SK-N-SH treated with all-trans-retinoic acid at 6 μM for 48 hours (cell line): ENCODE measurements at regions not wholly inside any gene's neighbourhood (a gene's known extent, or its start where the extent isn't known, plus 50 kb on each side); places are given as distances from the start of the nearest gene placed in this dataset.

Experiments used
- ATAC-seq: fragments of 200-7000 bp; cut with Tn5 transposase; 3 replicates; pipeline ENCODE4 v1.9.1; 2020; ENCODE audit warnings: mild to moderate bottlenecking, moderate library complexity
- ARNTL ChIP-seq: fragments of 450-650 bp; formaldehyde crosslinking; IDR thresholded peaks from 2 replicates; pipeline ENCODE4 v1.5.0; 2020; ENCODE audit warnings: low read depth, mild to moderate bottlenecking, moderate library complexity, borderline replicate concordance
- BACH2 ChIP-seq: fragments of 250-450 bp; sonication (Bioruptor Pico); IDR thresholded peaks from 2 replicates; pipeline ENCODE4 v1.9.0; 2021; ENCODE audit warnings: mild to moderate bottlenecking, borderline replicate concordance
- CSDC2 ChIP-seq: fragments of 250-450 bp; sonication (Bioruptor Pico); IDR thresholded peaks from 2 replicates; pipeline ENCODE4 v1.5.0; 2020; ENCODE audit warnings: mild to moderate bottlenecking, moderate library complexity
- CSRNP3 ChIP-seq: fragments of 250-450 bp; sonication (Bioruptor Pico); IDR thresholded peaks from 2 replicates; pipeline ENCODE4 v1.5.1; 2021; ENCODE audit warnings: mild to moderate bottlenecking, moderate library complexity
- ESRRG ChIP-seq: fragments of 250-450 bp; sonication (Bioruptor Pico); IDR thresholded peaks from 2 replicates; pipeline ENCODE4 v1.6.1; 2021; ENCODE audit warnings: mild to moderate bottlenecking
- GLIS3 ChIP-seq: fragments of 250-450 bp; sonication (Bioruptor Pico); IDR thresholded peaks from 2 replicates; pipeline ENCODE4 v1.5.0; 2020; ENCODE audit warnings: mild to moderate bottlenecking, moderate library complexity
- ISL1 ChIP-seq: fragments of 250-450 bp; sonication (Bioruptor Pico); IDR thresholded peaks from 2 replicates; pipeline ENCODE4 v2.1.2; 2022; ENCODE audit warnings: mild to moderate bottlenecking, moderate library complexity
- OSR1 ChIP-seq: fragments of 250-450 bp; sonication (Bioruptor Pico); IDR thresholded peaks from 2 replicates; pipeline ENCODE4 v1.8.0; 2022; ENCODE audit warnings: moderate library complexity, mild to moderate bottlenecking, inconsistent platforms
- PATZ1 ChIP-seq: fragments of 250-450 bp; sonication (Bioruptor Pico); IDR thresholded peaks from 2 replicates; pipeline ENCODE4 v1.8.0; 2020; ENCODE audit warnings: mild to moderate bottlenecking, moderate library complexity, borderline replicate concordance
- PPARA ChIP-seq: fragments of 250-450 bp; sonication (Bioruptor Pico); IDR thresholded peaks from 2 replicates; pipeline ENCODE4 v1.5.0; 2020; ENCODE audit warnings: mild to moderate bottlenecking, borderline replicate concordance
- RARB ChIP-seq: fragments of 250-450 bp; sonication (Bioruptor Pico); IDR thresholded peaks from 2 replicates; pipeline ENCODE4 v1.8.0; 2021; ENCODE audit warnings: mild to moderate bottlenecking, moderate library complexity
- SNAI2 ChIP-seq: fragments of 250-450 bp; sonication (Bioruptor Pico); IDR thresholded peaks from 2 replicates; pipeline ENCODE4 v1.5.0; 2020; ENCODE audit warnings: mild to moderate bottlenecking, moderate library complexity
- TCF4 ChIP-seq: fragments of 250-450 bp; sonication (Bioruptor Pico); IDR thresholded peaks from 2 replicates; pipeline ENCODE4 v1.8.0; 2021; ENCODE audit warnings: mild to moderate bottlenecking, moderate library complexity, borderline replicate concordance
- TOX ChIP-seq: fragments of 250-450 bp; sonication (Bioruptor Pico); IDR thresholded peaks from 2 replicates; pipeline ENCODE4 v1.8.0; 2021; ENCODE audit warnings: mild to moderate bottlenecking, moderate library complexity, borderline replicate concordance
- ZC3H10 ChIP-seq: fragments of 250-450 bp; sonication (Bioruptor Pico); IDR thresholded peaks from 2 replicates; pipeline ENCODE4 v1.5.1; 2021; ENCODE audit warnings: mild to moderate bottlenecking, moderate library complexity
- ZFP3 ChIP-seq: fragments of 250-450 bp; sonication (Bioruptor Pico); IDR thresholded peaks from 2 replicates; pipeline ENCODE4 v1.5.0; 2020; ENCODE audit warnings: mild to moderate bottlenecking, moderate library complexity
- ZFP30 ChIP-seq: fragments of 450-650 bp; formaldehyde crosslinking; IDR thresholded peaks from 2 replicates; pipeline ENCODE4 v1.5.0; 2022; ENCODE audit warnings: mild to moderate bottlenecking, moderate library complexity
- ZNF565 ChIP-seq: fragments of 450-650 bp; formaldehyde crosslinking; conservative IDR thresholded peaks from 2 replicates; pipeline ENCODE4 v1.5.0; 2020; ENCODE audit warnings: low read depth, mild to moderate bottlenecking, moderate library complexity
- ZNF70 ChIP-seq: fragments of 450-650 bp; formaldehyde crosslinking; IDR thresholded peaks from 2 replicates; pipeline ENCODE4 v1.5.0; 2020; ENCODE audit warnings: mild to moderate bottlenecking, moderate library complexity
- ZNF8 ChIP-seq: fragments of 450-650 bp; formaldehyde crosslinking; IDR thresholded peaks from 2 replicates; pipeline ENCODE4 v1.5.0; 2020; ENCODE audit warnings: mild to moderate bottlenecking, moderate library complexity
- TF ChIP-seq, protein P1 (sequence below): fragments of 250-450 bp; sonication (Bioruptor Pico); IDR thresholded peaks from 2 replicates; pipeline ENCODE4 v1.8.0; 2021; ENCODE audit warnings: low read depth, mild to moderate bottlenecking, moderate library complexity, borderline replicate concordance
- TF ChIP-seq, protein P2 (sequence below): fragments of 250-450 bp; sonication (Bioruptor Pico); IDR thresholded peaks from 2 replicates; pipeline ENCODE4 v1.5.0; 2020; ENCODE audit warnings: mild to moderate bottlenecking, moderate library complexity

- peak; percentile 86 for ATAC-seq
- TF ChIP-seq ISL1 (CRISPR knock-in tag) = no peak
- TF ChIP-seq ZFP30 (CRISPR knock-in tag) = no peak
- TF ChIP-seq SNAI2 (CRISPR knock-in tag) = no peak
- TF ChIP-seq, protein P1, sequence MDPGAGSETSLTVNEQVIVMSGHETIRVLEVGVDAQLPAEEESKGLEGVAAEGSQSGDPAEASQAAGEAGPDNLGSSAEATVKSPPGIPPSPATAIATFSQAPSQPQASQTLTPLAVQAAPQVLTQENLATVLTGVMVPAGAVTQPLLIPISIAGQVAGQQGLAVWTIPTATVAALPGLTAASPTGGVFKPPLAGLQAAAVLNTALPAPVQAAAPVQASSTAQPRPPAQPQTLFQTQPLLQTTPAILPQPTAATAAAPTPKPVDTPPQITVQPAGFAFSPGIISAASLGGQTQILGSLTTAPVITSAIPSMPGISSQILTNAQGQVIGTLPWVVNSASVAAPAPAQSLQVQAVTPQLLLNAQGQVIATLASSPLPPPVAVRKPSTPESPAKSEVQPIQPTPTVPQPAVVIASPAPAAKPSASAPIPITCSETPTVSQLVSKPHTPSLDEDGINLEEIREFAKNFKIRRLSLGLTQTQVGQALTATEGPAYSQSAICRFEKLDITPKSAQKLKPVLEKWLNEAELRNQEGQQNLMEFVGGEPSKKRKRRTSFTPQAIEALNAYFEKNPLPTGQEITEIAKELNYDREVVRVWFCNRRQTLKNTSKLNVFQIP (CRISPR knock-in tag) = no peak
- TF ChIP-seq PATZ1 = no peak
- TF ChIP-seq OSR1 (CRISPR knock-in tag) = no peak
- no peak for TF ChIP-seq CSDC2 (CRISPR knock-in tag)
- no peak for TF ChIP-seq ZNF565 (CRISPR knock-in tag)
- no peak for TF ChIP-seq ZC3H10 (CRISPR knock-in tag)
- TF ChIP-seq, protein P2, sequence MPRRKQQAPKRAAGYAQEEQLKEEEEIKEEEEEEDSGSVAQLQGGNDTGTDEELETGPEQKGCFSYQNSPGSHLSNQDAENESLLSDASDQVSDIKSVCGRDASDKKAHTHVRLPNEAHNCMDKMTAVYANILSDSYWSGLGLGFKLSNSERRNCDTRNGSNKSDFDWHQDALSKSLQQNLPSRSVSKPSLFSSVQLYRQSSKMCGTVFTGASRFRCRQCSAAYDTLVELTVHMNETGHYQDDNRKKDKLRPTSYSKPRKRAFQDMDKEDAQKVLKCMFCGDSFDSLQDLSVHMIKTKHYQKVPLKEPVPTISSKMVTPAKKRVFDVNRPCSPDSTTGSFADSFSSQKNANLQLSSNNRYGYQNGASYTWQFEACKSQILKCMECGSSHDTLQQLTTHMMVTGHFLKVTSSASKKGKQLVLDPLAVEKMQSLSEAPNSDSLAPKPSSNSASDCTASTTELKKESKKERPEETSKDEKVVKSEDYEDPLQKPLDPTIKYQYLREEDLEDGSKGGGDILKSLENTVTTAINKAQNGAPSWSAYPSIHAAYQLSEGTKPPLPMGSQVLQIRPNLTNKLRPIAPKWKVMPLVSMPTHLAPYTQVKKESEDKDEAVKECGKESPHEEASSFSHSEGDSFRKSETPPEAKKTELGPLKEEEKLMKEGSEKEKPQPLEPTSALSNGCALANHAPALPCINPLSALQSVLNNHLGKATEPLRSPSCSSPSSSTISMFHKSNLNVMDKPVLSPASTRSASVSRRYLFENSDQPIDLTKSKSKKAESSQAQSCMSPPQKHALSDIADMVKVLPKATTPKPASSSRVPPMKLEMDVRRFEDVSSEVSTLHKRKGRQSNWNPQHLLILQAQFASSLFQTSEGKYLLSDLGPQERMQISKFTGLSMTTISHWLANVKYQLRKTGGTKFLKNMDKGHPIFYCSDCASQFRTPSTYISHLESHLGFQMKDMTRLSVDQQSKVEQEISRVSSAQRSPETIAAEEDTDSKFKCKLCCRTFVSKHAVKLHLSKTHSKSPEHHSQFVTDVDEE (CRISPR knock-in tag) = no peak
- TF ChIP-seq RARB (CRISPR knock-in tag) = no peak
- no peak for TF ChIP-seq CSRNP3
- TF ChIP-seq BACH2 (CRISPR knock-in tag) = no peak
- TF ChIP-seq TOX (CRISPR knock-in tag) = no peak
- no peak for TF ChIP-seq ARNTL (CRISPR knock-in tag)
- no peak for TF ChIP-seq GLIS3 (CRISPR knock-in tag)
- TF ChIP-seq ZFP3 (CRISPR knock-in tag) = no peak
- TF ChIP-seq PPARA (CRISPR knock-in tag) = no peak
Observed at GRCh38 chr12:93144109-93144508, 215.0 kb upstream of the EEA1 start.

DNA sequence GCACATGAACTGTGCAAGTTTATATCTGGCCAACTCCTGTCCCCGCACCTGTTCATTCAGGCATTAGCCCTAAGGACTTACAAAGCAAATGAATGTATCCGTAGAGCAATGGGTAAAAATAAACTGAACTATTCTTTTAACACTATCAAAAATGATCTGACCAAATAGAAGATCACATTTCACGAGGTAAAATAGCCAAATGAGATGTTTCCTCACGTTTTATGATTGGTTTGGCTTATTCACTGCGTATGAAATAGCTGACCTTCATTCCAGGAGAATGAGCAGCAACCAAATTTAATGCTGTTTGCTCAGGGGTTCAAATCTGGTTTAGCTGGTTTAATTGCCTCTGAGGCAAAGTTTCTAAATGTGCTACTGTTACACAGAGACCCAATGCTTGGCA lies 216.0 kb upstream of the EEA1 start:
- no peak; the same call in 2 of the 3 replicates for ATAC-seq
- TF ChIP-seq ZC3H10 (CRISPR knock-in tag) (no peak), ZNF565 (CRISPR knock-in tag) (no peak), ESRRG (CRISPR knock-in tag) (no peak), RARB (CRISPR knock-in tag) (no peak), TOX (CRISPR knock-in tag) (no peak), ZNF70 (CRISPR knock-in tag) (no peak), ZFP30 (CRISPR knock-in tag) (no peak)
- TF ChIP-seq, protein P1 (CRISPR knock-in tag) = no peak

DNA sequence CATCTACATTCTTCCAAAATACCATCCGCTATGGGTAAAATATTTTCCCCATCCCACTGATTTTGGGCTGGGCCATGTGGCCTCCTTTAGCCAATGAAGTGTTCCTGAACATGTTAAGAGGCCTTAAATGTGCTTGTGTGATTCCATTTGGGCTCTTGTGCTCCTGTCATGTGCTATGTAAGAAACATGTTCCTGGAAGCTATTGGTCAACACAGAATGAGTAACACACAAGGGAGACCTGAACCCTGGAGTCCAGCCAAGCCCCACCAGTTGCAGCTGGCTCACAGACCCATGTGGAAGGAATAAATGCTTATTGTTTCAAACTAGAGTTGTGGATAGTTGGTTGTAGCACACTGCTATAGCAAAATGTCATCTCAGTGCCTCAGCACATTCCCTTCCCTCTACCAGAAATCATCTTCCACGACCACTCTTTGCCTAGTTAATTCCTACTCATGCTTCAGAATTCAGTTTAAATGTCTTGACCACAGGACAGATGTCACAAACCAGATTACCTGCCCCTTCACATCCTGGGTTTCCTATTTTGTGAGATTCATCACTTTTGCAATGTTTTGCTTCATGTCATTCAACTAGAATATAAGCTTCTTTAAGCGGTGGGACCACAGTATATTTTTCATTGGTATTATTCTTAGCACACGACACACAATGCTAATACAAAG lies 217.3 kb upstream of the EEA1 start:
- ATAC-seq = no peak
- TF ChIP-seq CSRNP3 (no peak), BACH2 (CRISPR knock-in tag) (no peak), RARB (CRISPR knock-in tag) (no peak), ZNF70 (CRISPR knock-in tag) (no peak), ZNF565 (CRISPR knock-in tag) (no peak), CSDC2 (CRISPR knock-in tag) (no peak), ARNTL (CRISPR knock-in tag) (no peak), TCF4 (CRISPR knock-in tag) (no peak), GLIS3 (CRISPR knock-in tag) (no peak), TOX (CRISPR knock-in tag) (no peak), ZNF8 (no peak), PPARA (CRISPR knock-in tag) (no peak), ESRRG (CRISPR knock-in tag) (no peak)
- TF ChIP-seq, protein P1 (CRISPR knock-in tag) = no peak
